GM11168 (cell line): ENCODE measurements at regions not wholly inside any gene's neighbourhood (a gene's known extent, or its start where the extent isn't known, plus 50 kb on each side); places are given as distances from the start of the nearest gene placed in this dataset.
"Not testable (repeated sequence)": the region's sequence is repeated elsewhere in the genome, so short reads cannot be mapped to it uniquely, and the experiment has no call there.

ENCODE experiments used
- in situ Hi-C: fragments of 300-500 bp; cut with MboI; formaldehyde crosslinking; loops from one replicate; pipeline ENCODE4 v1.12.0; 2022; ENCODE audit warnings: low sequenced_read_pairs; ENCODE audit not compliant: unreplicated experiment

- in situ Hi-C loops, result no loop called here
Observed at GRCh38 chr13:64704121-64704649, 2526.0 kb downstream of the PCDH9 start.

GRCh38 chr13:64697226-64697625 lies 2532.9 kb downstream of the PCDH9 start:
- in situ Hi-C loops, result no loop called here

- in situ Hi-C loops, result no loop called here
Observed at GRCh38 chr13:64688893-64689677, 2541.1 kb downstream of the PCDH9 start.

- in situ Hi-C loops, result not testable (repeated sequence)
Observed at GRCh38 chr13:64686536-64686935, 2543.6 kb downstream of the PCDH9 start.

GRCh38 chr13:64684685-64685431 lies 2545.3 kb downstream of the PCDH9 start:
- in situ Hi-C loops, result no loop called here

- in situ Hi-C loops, result no loop called here
Observed at GRCh38 chr13:64684108-64684507, 2546.0 kb downstream of the PCDH9 start.

GRCh38 chr13:64680739-64681138 lies 2549.4 kb downstream of the PCDH9 start:
- in situ Hi-C loops, result no loop called here

GRCh38 chr13:64675255-64675892 lies 2554.8 kb downstream of the PCDH9 start:
- in situ Hi-C loops, result no loop called here

- in situ Hi-C loops, result no loop called here
Observed at GRCh38 chr13:64674126-64674525, 2556.0 kb downstream of the PCDH9 start.

GRCh38 chr13:64672751-64673150 lies 2557.4 kb downstream of the PCDH9 start:
- in situ Hi-C loops, result no loop called here

- in situ Hi-C loops, result no loop called here
Observed at GRCh38 chr13:64662887-64663593, 2567.1 kb downstream of the PCDH9 start.

- in situ Hi-C loops, result no loop called here
Observed at GRCh38 chr13:64648293-64648692, 2581.8 kb downstream of the PCDH9 start.

- in situ Hi-C loops, result no loop called here
Observed at GRCh38 chr13:64643066-64643465, 2587.1 kb downstream of the PCDH9 start.

- in situ Hi-C loops, result no loop called here
Observed at GRCh38 chr13:64640002-64640401, 2590.1 kb downstream of the PCDH9 start.

- in situ Hi-C loops, result no loop called here
Observed at GRCh38 chr13:64639206-64639605, 2590.9 kb downstream of the PCDH9 start.

GRCh38 chr13:64633948-64634347 lies 2596.2 kb downstream of the PCDH9 start:
- in situ Hi-C loops, result no loop called here

GRCh38 chr13:64627654-64628053 lies 2602.5 kb downstream of the PCDH9 start:
- in situ Hi-C loops, result no loop called here

- in situ Hi-C loops, result no loop called here
Observed at GRCh38 chr13:64626105-64626504, 2604.0 kb downstream of the PCDH9 start.

- in situ Hi-C loops, result no loop called here
Observed at GRCh38 chr13:64617231-64617630, 2612.9 kb downstream of the PCDH9 start.

GRCh38 chr13:64591971-64592370 lies 2638.2 kb downstream of the PCDH9 start:
- in situ Hi-C loops, result no loop called here
